Tibial artery (tissue), 4 donors: ENCODE measurements at regions not wholly inside any gene's neighbourhood (a gene's known extent, or its start where the extent isn't known, plus 50 kb on each side); places are given as distances from the start of the nearest gene placed in this dataset.
A peak's percentile ranks its signal among the peaks of the same experiment; 100 is the strongest.

ENCODE experiments used
- DNase-seq, 2 donors: peaks; one replicate each; pipeline ENCODE4 v3.0.0-alpha.2; 2019
- H3K27ac ChIP-seq, 2 donors: fragments of 200-600 bp; sonication (generic) in 1 of 2; 1 replicate in 1 of 2; 2 replicates in 1 of 2; pipeline ENCODE4 v1.5.1; 2018 to 2019; ENCODE audit warnings: mild to moderate bottlenecking in 1 of 2
- H3K27me3 ChIP-seq, 2 donors: fragments of 200-600 bp; sonication (generic) in 1 of 2; one replicate each; pipeline versions ENCODE4 v1.5.1 to v1.6.0; 2016 to 2019
- H3K36me3 ChIP-seq, 3 donors: fragments of 200-600 bp; sonication (generic) in 2 of 3; one replicate each; pipeline ENCODE4 v1.5.1; 2016 to 2019; ENCODE audit warnings: mild to moderate bottlenecking in 2 of 3
- H3K4me1 ChIP-seq, 4 donors: fragments of 200-600 bp; sonication (generic) in 2 of 4; 1 replicate in 3 of 4; 2 replicates in 1 of 4; pipeline ENCODE4 v1.5.1; 2016 to 2019
- H3K4me3 ChIP-seq, 2 donors: fragments of 200-600 bp; sonication (generic) in 1 of 2; 1 replicate in 1 of 2; 2 replicates in 1 of 2; pipeline ENCODE4 v1.5.1; 2018 to 2019; ENCODE audit warnings: mild to moderate bottlenecking in 2 of 2
- H3K9me3 ChIP-seq, 3 donors: fragments of 200-600 bp; sonication (generic) in 1 of 3; one replicate each; pipeline ENCODE4 v1.5.1; 2016 to 2019
- CTCF ChIP-seq, 2 experiments: fragments of 200-600 bp in 1 of 2; fragments of 450-650 bp in 1 of 2; IDR thresholded peaks; one replicate each; pipeline ENCODE4 v1.5.1; 2017 to 2019; ENCODE audit warnings: antibody characterized with exemption in 2 of 2, mild to moderate bottlenecking in 1 of 2, moderate library complexity in 1 of 2
- intact Hi-C: fragments of 100-400 bp; cut with DNase I; formaldehyde crosslinking; loops from one replicate; pipeline ENCODE4 v1.15.0; 2023; ENCODE audit warnings: low total_unique reads

GRCh38 chr4:186934841-186935443 lies 211.3 kb upstream of the FAT1 start:
- Histone ChIP-seq H3K4me3 (no peak overlapping the region), H3K27me3 (no peaks in the 10 kb centered on the region), H3K36me3 (no peaks in the 10 kb centered on the region), H3K9me3 (no peaks in the 10 kb centered on the region), H3K27ac (no peak overlapping the region), H3K4me1 (peaks cover 0 to 28% (median 0%) of the 10 kb centered on the region in 4 donors)
- TF ChIP-seq CTCF (IDR thresholded peaks at IDR 0.05), result no peak
- intact Hi-C loops, result no loop called here
- no peak for DNase-seq

GRCh38 chr4:186935901-186936300 lies 212.2 kb upstream of the FAT1 start:
- Histone ChIP-seq H3K27ac (peak overlapping the region; percentile 47 to 59), H3K4me1 (peaks cover 0 to 28% (median 0%) of the 10 kb centered on the region in 4 donors), H3K4me3 (no peak overlapping the region), H3K27me3 (no peaks in the 10 kb centered on the region), H3K36me3 (no peaks in the 10 kb centered on the region), H3K9me3 (no peaks in the 10 kb centered on the region)
- no peak for TF ChIP-seq CTCF (IDR thresholded peaks at IDR 0.05)
- DNase-seq, result no peak
- intact Hi-C loops, result no loop called here

DNA sequence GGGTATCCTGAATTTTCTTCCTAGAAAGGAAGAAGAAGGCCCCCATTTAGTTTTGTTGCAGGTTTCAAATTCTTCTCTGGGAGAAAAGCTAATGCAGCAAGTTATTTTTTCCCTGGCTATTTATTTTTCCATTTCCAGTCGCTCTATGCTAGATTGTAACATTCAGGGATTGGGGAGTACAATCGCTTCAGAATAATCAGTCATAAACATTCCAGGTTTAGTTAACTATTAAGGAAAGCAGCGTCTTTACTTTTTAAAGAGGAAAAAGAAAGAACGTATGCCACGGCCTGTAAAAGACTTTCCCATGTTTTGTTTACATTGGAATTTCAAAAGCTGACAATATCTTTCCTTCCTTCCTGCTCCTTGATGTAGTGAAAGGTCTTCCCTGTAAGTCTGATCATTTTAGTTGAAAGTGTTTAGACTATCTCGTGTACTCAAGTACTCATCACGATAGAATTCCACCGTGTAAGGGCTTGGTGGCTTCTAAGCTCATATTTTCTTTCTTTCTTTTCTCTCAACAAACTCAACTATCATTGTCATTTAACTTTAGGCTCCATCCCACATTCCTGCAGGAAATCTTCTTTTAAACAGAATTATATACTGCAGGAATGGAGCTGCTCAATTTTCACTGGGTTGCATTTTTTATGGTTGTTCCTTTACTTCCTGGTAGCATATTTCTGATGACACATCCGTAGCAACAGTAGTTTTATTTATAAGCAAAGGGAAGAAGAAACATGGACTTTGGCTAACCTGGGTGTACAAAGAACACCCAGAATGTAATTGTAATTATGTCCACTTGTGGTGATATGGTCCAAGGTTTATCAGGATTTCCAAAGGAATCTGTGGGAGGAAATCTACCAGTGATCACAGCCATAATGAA lies 213.1 kb upstream of the FAT1 start:
- no peak for DNase-seq
- Histone ChIP-seq H3K9me3 (no peaks in the 10 kb centered on the region), H3K4me1 (peaks cover 0 to 28% (median 0%) of the 10 kb centered on the region in 4 donors), H3K4me3 (peak overlapping the region; percentile 16 to 20), H3K36me3 (no peaks in the 10 kb centered on the region), H3K27me3 (no peaks in the 10 kb centered on the region), H3K27ac (peak overlapping the region; percentile 47 to 59)
- TF ChIP-seq CTCF (IDR thresholded peaks at IDR 0.05), result peak; percentile 16 to 29
- intact Hi-C loops, result no loop called here

DNA sequence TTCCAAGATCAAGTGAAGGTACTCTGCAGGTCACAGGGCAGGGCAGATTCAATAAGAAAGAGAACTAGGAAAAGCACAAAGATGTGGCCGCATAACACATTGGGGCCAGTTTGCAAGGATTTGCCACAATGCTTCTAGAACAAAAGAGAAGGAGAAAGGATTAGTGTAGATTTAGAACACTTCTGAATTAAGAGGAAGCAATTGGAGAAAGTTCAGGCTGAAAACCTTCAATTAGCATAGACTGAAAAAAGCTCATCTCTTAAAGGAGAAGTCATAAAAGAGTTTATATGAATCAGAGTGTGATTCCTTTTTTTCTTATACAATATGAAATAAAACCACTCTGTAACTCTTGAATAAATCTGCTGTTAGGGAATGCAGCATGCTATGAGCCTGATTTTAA lies 215.6 kb upstream of the FAT1 start:
- DNase-seq, result no peak
- Histone ChIP-seq H3K4me1 (peaks cover 0 to 23% (median 0%) of the 10 kb centered on the region in 4 donors), H3K27ac (no peak overlapping the region), H3K36me3 (no peaks in the 10 kb centered on the region), H3K27me3 (no peaks in the 10 kb centered on the region), H3K9me3 (no peaks in the 10 kb centered on the region), H3K4me3 (no peak overlapping the region)
- intact Hi-C loops, result no loop called here
- no peak for TF ChIP-seq CTCF (IDR thresholded peaks at IDR 0.05)

DNA sequence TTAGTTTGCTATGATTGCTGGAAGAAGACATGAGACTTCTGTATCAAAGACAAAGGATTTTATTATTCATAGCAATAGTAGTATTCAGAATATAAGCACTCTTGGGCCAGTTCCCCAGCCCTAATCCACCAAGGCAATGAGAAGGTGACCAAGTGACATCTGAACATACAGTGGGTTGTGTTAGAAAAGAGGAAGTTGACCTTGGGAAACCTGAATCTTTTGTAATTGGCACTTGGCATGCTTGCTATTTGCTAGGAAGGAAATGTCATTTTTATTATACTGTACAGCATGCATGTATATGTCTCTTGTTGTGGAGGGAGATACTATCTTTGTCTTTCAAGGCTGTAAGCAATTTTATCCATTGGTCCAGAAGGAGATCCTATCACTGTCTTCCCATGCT lies 216.1 kb upstream of the FAT1 start:
- H3K4me3 ChIP-seq, result no peak overlapping the region
- H3K4me1 ChIP-seq, result peaks cover 0 to 23% (median 0%) of the 10 kb centered on the region in 4 donors
- DNase-seq, result no peak
- H3K36me3 ChIP-seq, result no peaks in the 10 kb centered on the region
- intact Hi-C loops, result loop anchor here (10.0 kb wide), 1 partner anchor 205 kb away; no protein-coding TSS in a partner anchor
- no peaks in the 10 kb centered on the region for H3K27me3 ChIP-seq
- H3K9me3 ChIP-seq, result no peaks in the 10 kb centered on the region
- no peak for TF ChIP-seq CTCF (IDR thresholded peaks at IDR 0.05)
- H3K27ac ChIP-seq, result no peak overlapping the region
